Sigmoid colon (tissue), 6 donors: ENCODE measurements at regions not wholly inside any gene's neighbourhood (a gene's known extent, or its start where the extent isn't known, plus 50 kb on each side); places are given as distances from the start of the nearest gene placed in this dataset.
"Not testable (repeated sequence)": the region's sequence is repeated elsewhere in the genome, so short reads cannot be mapped to it uniquely, and the experiment has no call there.

Experiments
- DNase-seq: peaks from one replicate; pipeline ENCODE4 v3.0.0-alpha.2; 2019
- H3K27ac ChIP-seq, 4 donors: fragments of 200-600 bp; sonication (generic); one replicate each; pipeline ENCODE4 v1.5.1; 2016 to 2019; ENCODE audit warnings: mild to moderate bottlenecking in 1 of 4
- H3K27me3 ChIP-seq, 3 donors: fragments of 200-600 bp; sonication (generic); one replicate each; pipeline ENCODE4 v1.5.1; 2019; ENCODE audit warnings: mild to moderate bottlenecking in 1 of 3
- H3K36me3 ChIP-seq, 4 donors: fragments of 200-600 bp; sonication (generic); one replicate each; pipeline ENCODE4 v1.5.1; 2016 to 2019
- H3K4me1 ChIP-seq, 4 donors: fragments of 200-600 bp; sonication (generic); one replicate each; pipeline ENCODE4 v1.5.1; 2017 to 2019
- H3K4me3 ChIP-seq, 4 donors: fragments of 200-600 bp; sonication (generic); one replicate each; pipeline ENCODE4 v1.5.1; 2017 to 2019; ENCODE audit warnings: mild to moderate bottlenecking in 2 of 4, moderate library complexity in 1 of 4
- H3K9me3 ChIP-seq, 4 donors: fragments of 200-600 bp in 3 of 4; sonication (generic) in 3 of 4; one replicate each; pipeline versions ENCODE4 v1.5.1 to v1.6.1; 2013 to 2019
- CTCF ChIP-seq, 4 experiments: fragments of 450-650 bp in 3 of 4; fragments of 200-600 bp in 1 of 4; IDR thresholded peaks; one replicate each; pipeline ENCODE4 v1.5.1; 2016 to 2019; ENCODE audit warnings: antibody characterized with exemption in 4 of 4, mild to moderate bottlenecking in 3 of 4, moderate library complexity in 2 of 4
- EP300 ChIP-seq, 4 donors: sonication (generic); formaldehyde crosslinking; IDR thresholded peaks; one replicate each; pipeline ENCODE4 v1.6.1; 2017; ENCODE audit warnings: antibody characterized with exemption in 4 of 4
- POLR2A ChIP-seq, 2 donors: fragments of 450-650 bp; IDR thresholded peaks; one replicate each; pipeline ENCODE4 v1.6.1; 2016; ENCODE audit warnings: antibody characterized with exemption in 2 of 2, mild to moderate bottlenecking in 2 of 2, moderate library complexity in 2 of 2
- POLR2AphosphoS5 ChIP-seq, 4 donors: sonication (generic); formaldehyde crosslinking; IDR thresholded peaks; one replicate each; pipeline ENCODE4 v1.6.1; 2017; ENCODE audit warnings: antibody characterized with exemption in 4 of 4
- WGBS, 2 donors: extraction: QIAGEN DNeasy Blood & Tissue Kit; methylation state at CpG; one replicate each; pipeline ENCODE4 v1.1.7; 2013; 5-methylcytosine and 5-hydroxymethylcytosine counted together
- intact Hi-C: fragments of 100-400 bp; cut with DNase I; formaldehyde crosslinking; loops from one replicate; pipeline ENCODE4 v1.15.1; 2023
- donor health status: healthy with polysubstance abuse.
- donor health status: healthy.

- 87 to 94% methylated on average over 1 of the region's 1 CpG for WGBS, 2 donors
- H3K27ac ChIP-seq, result no peak overlapping the region
- no peaks in the 10 kb centered on the region for H3K36me3 ChIP-seq
- TF ChIP-seq EP300 (IDR thresholded peaks at IDR 0.05) (no peak), POLR2A (IDR thresholded peaks at IDR 0.05) (no peak), CTCF (IDR thresholded peaks at IDR 0.05) (no peak), POLR2AphosphoS5 (IDR thresholded peaks at IDR 0.05) (no peak)
- no peak for DNase-seq
- no peaks in the 10 kb centered on the region for H3K27me3 ChIP-seq
- intact Hi-C loops, result no loop called here
- H3K4me3 ChIP-seq, result no peak overlapping the region
- H3K9me3 ChIP-seq, result no peaks in the 10 kb centered on the region
- no peaks in the 10 kb centered on the region for H3K4me1 ChIP-seq
These were observed 50.3 kb upstream of the SNRK start for GRCh38 chr3:43236008-43236407.

GRCh38 chr3:43233062-43233461, 53.3 kb upstream of the SNRK start:
- TF ChIP-seq CTCF (IDR thresholded peaks at IDR 0.05) (no peak), EP300 (IDR thresholded peaks at IDR 0.05) (no peak), POLR2AphosphoS5 (IDR thresholded peaks at IDR 0.05) (no peak), POLR2A (IDR thresholded peaks at IDR 0.05) (no peak)
- H3K27me3 ChIP-seq, result no peaks in the 10 kb centered on the region
- no peak overlapping the region for H3K27ac ChIP-seq
- WGBS, 2 donors, result 80 to 84% methylated on average over 3 of the region's 3 CpGs
- DNase-seq, result no peak
- H3K4me3 ChIP-seq, result no peak overlapping the region
- H3K4me1 ChIP-seq, result no peaks in the 10 kb centered on the region
- intact Hi-C loops, result no loop called here
- peaks cover 0 to 3% (median 0%) of the 10 kb centered on the region in 4 donors for H3K9me3 ChIP-seq
- H3K36me3 ChIP-seq, result no peaks in the 10 kb centered on the region

- H3K9me3 ChIP-seq, result peaks cover 0 to 8% (median 0%) of the 10 kb centered on the region in 4 donors
- no peak for TF ChIP-seq EP300 (IDR thresholded peaks at IDR 0.05)
- TF ChIP-seq POLR2AphosphoS5 (IDR thresholded peaks at IDR 0.05), result no peak
- intact Hi-C loops, result no loop called here
- H3K27ac ChIP-seq, result no peak overlapping the region
- no peak for DNase-seq
- no peak overlapping the region for H3K4me3 ChIP-seq
- no peaks in the 10 kb centered on the region for H3K4me1 ChIP-seq
- H3K36me3 ChIP-seq, result no peaks in the 10 kb centered on the region
- H3K27me3 ChIP-seq, result no peaks in the 10 kb centered on the region
- WGBS, 2 donors, result 75 to 76% methylated on average over 6 of the region's 6 CpGs
These were observed 54.9 kb upstream of the SNRK start for GRCh38 chr3:43231276-43232000.

- H3K27ac ChIP-seq, H3K27me3 ChIP-seq, H3K4me1 ChIP-seq, H3K36me3 ChIP-seq, H3K9me3 ChIP-seq, DNase-seq, intact Hi-C loops, H3K4me3 ChIP-seq: not testable (repeated sequence)
- WGBS, 2 donors, result 86 to 95% methylated on average over 4 of the region's 4 CpGs
These were observed 56.5 kb upstream of the SNRK start for GRCh38 chr3:43229865-43230264.

GRCh38 chr3:43227685-43228084, 58.7 kb upstream of the SNRK start:
- H3K9me3 ChIP-seq, DNase-seq, H3K36me3 ChIP-seq, H3K27ac ChIP-seq, H3K4me3 ChIP-seq, intact Hi-C loops, H3K4me1 ChIP-seq, H3K27me3 ChIP-seq: not testable (repeated sequence)
- 58 to 71% methylated on average over 1 of the region's 1 CpG for WGBS, 2 donors

GRCh38 chr3:43224405-43225073, 61.8 kb upstream of the SNRK start:
- Histone ChIP-seq H3K9me3 (peaks cover 0 to 8% (median 0%) of the 10 kb centered on the region in 4 donors), H3K27ac (no peak overlapping the region), H3K36me3 (no peaks in the 10 kb centered on the region), H3K4me3 (no peak overlapping the region), H3K27me3 (no peaks in the 10 kb centered on the region), H3K4me1 (no peaks in the 10 kb centered on the region)
- DNase-seq, result no peak
- 56 to 72% methylated on average over 3 of the region's 3 CpGs for WGBS, 2 donors
- intact Hi-C loops, result loop anchor here (2.0 kb wide), 1 partner anchor 278 kb away; no protein-coding TSS in a partner anchor
- TF ChIP-seq EP300 (IDR thresholded peaks at IDR 0.05) (no peak), POLR2AphosphoS5 (IDR thresholded peaks at IDR 0.05) (no peak), CTCF (IDR thresholded peaks at IDR 0.05) (no peak), POLR2A (IDR thresholded peaks at IDR 0.05) (no peak)
